HG03095 (cell line): ENCODE measurements at regions not wholly inside any gene's neighbourhood (a gene's known extent, or its start where the extent isn't known, plus 50 kb on each side); places are given as distances from the start of the nearest gene placed in this dataset.

Source experiments
- ATAC-seq: cut with Tn5 transposase; IDR thresholded peaks from one replicate; pipeline ENCODE4 v1.9.1; 2021; ENCODE audit warnings: moderate library complexity; ENCODE audit not compliant: unreplicated experiment

DNA sequence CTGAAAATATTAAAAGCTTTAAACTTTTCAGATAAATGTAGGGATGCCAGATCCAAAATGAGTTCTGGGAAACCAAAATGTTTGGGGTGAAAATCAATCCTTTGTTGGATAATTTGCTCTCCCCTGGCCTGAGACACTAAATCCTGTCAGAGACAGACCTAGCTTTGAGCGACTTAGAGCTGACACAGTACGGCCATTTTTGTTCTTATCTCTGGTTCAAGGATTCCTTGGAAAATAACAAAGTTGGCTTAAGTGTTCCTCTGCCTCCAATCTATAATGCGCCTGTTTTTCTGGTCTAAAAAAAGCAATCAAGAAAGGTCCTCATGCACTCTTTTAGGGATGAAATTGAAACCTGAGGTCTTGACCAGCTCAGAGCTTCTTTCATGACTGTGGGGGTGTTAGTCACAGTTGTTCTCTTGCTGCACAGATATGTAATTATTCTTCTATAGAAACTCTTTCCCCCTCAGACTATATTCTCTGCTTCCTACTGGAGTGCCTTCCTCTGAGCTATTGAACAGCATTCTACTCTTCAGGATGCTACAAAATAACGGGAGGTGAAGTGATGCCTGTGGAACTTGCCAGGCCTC, 52.3 kb upstream of the EGLN3 start:
- no peak for ATAC-seq
